ENCODE measurements at regions not wholly inside any gene's neighbourhood (a gene's known extent, or its start where the extent isn't known, plus 50 kb on each side); places are given as distances from the start of the nearest gene placed in this dataset.

GRCh38 chr2:128769457-128770142 is 450.9 kb upstream of the HS6ST1 start:
- Histone ChIP-seq H3K27ac (replicated peaks) (no peak overlapping the region), H3K4me3 (replicated peaks; ENCODE audit: insufficient read depth, low read length) (no peak overlapping the region), H3K27me3 (ENCODE audit: insufficient read depth, poor library complexity, severe bottlenecking) (no peaks in the 10 kb centered on the region)
- TF ChIP-seq CTCF (IDR thresholded peaks at IDR 0.05; ENCODE audit: insufficient read depth, low read length) (no peak), REST (IDR thresholded peaks at IDR 0.05; ENCODE audit: insufficient replicate concordance, low read depth) (no peak), SPI1 (IDR thresholded peaks at IDR 0.05; ENCODE audit: borderline replicate concordance, low read depth) (no peak)
- DNase-seq (ENCODE audit: low read depth in 1 of 2, low spot score in 1 of 2), result no peak

GRCh38 chr2:128770143-128771085 is 451.7 kb upstream of the HS6ST1 start:
- no peak for DNase-seq (ENCODE audit: low read depth in 1 of 2, low spot score in 1 of 2)
- no peak overlapping the region for H3K4me3 ChIP-seq (replicated peaks; ENCODE audit: insufficient read depth, low read length)
- no peak overlapping the region for H3K27ac ChIP-seq (replicated peaks)
- TF ChIP-seq SPI1 (IDR thresholded peaks at IDR 0.05; ENCODE audit: borderline replicate concordance, low read depth) (no peak), GABPA (IDR thresholded peaks at IDR 0.05; ENCODE audit: low read depth) (no peak), POLR2AphosphoS5 (IDR thresholded peaks at IDR 0.05; ENCODE audit: low read depth) (no peak), CTCF (IDR thresholded peaks at IDR 0.05; ENCODE audit: insufficient read depth, low read length) (no peak), REST (IDR thresholded peaks at IDR 0.05; ENCODE audit: insufficient replicate concordance, low read depth) (no peak)
- no peaks in the 10 kb centered on the region for H3K27me3 ChIP-seq (ENCODE audit: insufficient read depth, poor library complexity, severe bottlenecking)

GRCh38 chr2:128771401-128771800 is 452.7 kb upstream of the HS6ST1 start:
- no peak overlapping the region for H3K4me3 ChIP-seq (replicated peaks; ENCODE audit: insufficient read depth, low read length)
- no peak overlapping the region for H3K27ac ChIP-seq (replicated peaks)
- DNase-seq (ENCODE audit: low read depth in 1 of 2, low spot score in 1 of 2), result no peak
- TF ChIP-seq REST (IDR thresholded peaks at IDR 0.05; ENCODE audit: insufficient replicate concordance, low read depth) (no peak), GABPA (IDR thresholded peaks at IDR 0.05; ENCODE audit: low read depth) (no peak), CTCF (IDR thresholded peaks at IDR 0.05; ENCODE audit: insufficient read depth, low read length) (no peak), POLR2AphosphoS5 (IDR thresholded peaks at IDR 0.05; ENCODE audit: low read depth) (no peak), SPI1 (IDR thresholded peaks at IDR 0.05; ENCODE audit: borderline replicate concordance, low read depth) (no peak)
- H3K27me3 ChIP-seq (ENCODE audit: insufficient read depth, poor library complexity, severe bottlenecking), result no peaks in the 10 kb centered on the region

All from HL-60 (cell line).